ENCODE measurements at regions not wholly inside any gene's neighbourhood (a gene's known extent, or its start where the extent isn't known, plus 50 kb on each side); places are given as distances from the start of the nearest gene placed in this dataset.
"Not testable (repeated sequence)": the region's sequence is repeated elsewhere in the genome, so short reads cannot be mapped to it uniquely, and the experiment has no call there.

GRCh38 chr2:88802026-88802425 is 110.6 kb downstream of the RPIA start:
- DNase-seq (ENCODE audit: low read depth in 2 of 2): not testable (repeated sequence)

- DNase-seq (ENCODE audit: low read depth in 2 of 2): no peak
Measured at GRCh38 chr2:88807237-88807962, 115.9 kb downstream of the RPIA start.

GRCh38 chr2:88808083-88808482 is 116.6 kb downstream of the RPIA start:
- no peak for DNase-seq (ENCODE audit: low read depth in 2 of 2)

GRCh38 chr2:88808652-88809051 is 117.2 kb downstream of the RPIA start:
- DNase-seq (ENCODE audit: low read depth in 2 of 2): no peak

GRCh38 chr2:88809216-88809615 is 117.7 kb downstream of the RPIA start:
- DNase-seq (ENCODE audit: low read depth in 2 of 2): no peak

- no peak for DNase-seq (ENCODE audit: low read depth in 2 of 2)
Measured at GRCh38 chr2:88810017-88810416, 118.5 kb downstream of the RPIA start.

GRCh38 chr2:88810488-88810887 is 119.0 kb downstream of the RPIA start:
- no peak for DNase-seq (ENCODE audit: low read depth in 2 of 2)

- DNase-seq (ENCODE audit: low read depth in 2 of 2): no peak
Measured at GRCh38 chr2:88811233-88811632, 119.8 kb downstream of the RPIA start.

- no peak for DNase-seq (ENCODE audit: low read depth in 2 of 2)
Measured at GRCh38 chr2:88811681-88812080, 120.2 kb downstream of the RPIA start.

GRCh38 chr2:88813612-88814011 is 122.1 kb downstream of the RPIA start:
- DNase-seq (ENCODE audit: low read depth in 2 of 2): no peak

- DNase-seq (ENCODE audit: low read depth in 2 of 2): no peak
Measured at GRCh38 chr2:88815282-88815681, 123.8 kb downstream of the RPIA start.

- DNase-seq (ENCODE audit: low read depth in 2 of 2): no peak
Measured at GRCh38 chr2:88815697-88816096, 124.2 kb downstream of the RPIA start.

GRCh38 chr2:88818381-88818780 is 126.9 kb downstream of the RPIA start:
- no peak for DNase-seq (ENCODE audit: low read depth in 2 of 2)

- no peak for DNase-seq (ENCODE audit: low read depth in 2 of 2)
Measured at GRCh38 chr2:88824951-88825350, 133.5 kb downstream of the RPIA start.

GRCh38 chr2:88826399-88826798 is 134.9 kb downstream of the RPIA start:
- DNase-seq (ENCODE audit: low read depth in 2 of 2): no peak

- DNase-seq (ENCODE audit: low read depth in 2 of 2): no peak
Measured at GRCh38 chr2:88827821-88828220, 136.3 kb downstream of the RPIA start.

- no peak for DNase-seq (ENCODE audit: low read depth in 2 of 2)
Measured at GRCh38 chr2:88828397-88829137, 137.1 kb downstream of the RPIA start.

- no peak for DNase-seq (ENCODE audit: low read depth in 2 of 2)
Measured at GRCh38 chr2:88829607-88830463, 138.4 kb downstream of the RPIA start.

- DNase-seq (ENCODE audit: low read depth in 2 of 2): no peak
Measured at GRCh38 chr2:88831071-88831791, 139.8 kb downstream of the RPIA start.

GRCh38 chr2:88831792-88832248 is 140.3 kb downstream of the RPIA start:
- peak; percentile 34 to 38 for DNase-seq (ENCODE audit: low read depth in 2 of 2)

GRCh38 chr2:88832311-88832991 is 141.0 kb downstream of the RPIA start:
- no peak for DNase-seq (ENCODE audit: low read depth in 2 of 2)

Measured in stimulated activated CD8-positive, alpha-beta memory T cell treated with anti-CD3 and anti-CD28 coated beads, Interleukin-2, amount 100 ng/mL, for 48 hours (primary cell).